PFSK-1 (cell line): ENCODE measurements at regions not wholly inside any gene's neighbourhood (a gene's known extent, or its start where the extent isn't known, plus 50 kb on each side); places are given as distances from the start of the nearest gene placed in this dataset.

Source experiments
- FOXP2 ChIP-seq: optimal IDR thresholded peaks from 2 replicates; pipeline ENCODE3; 2011; ENCODE audit warnings: borderline replicate concordance, control low read depth, inconsistent platforms; ENCODE audit not compliant: insufficient read depth; ENCODE audit errors: extremely low read length, extremely low read depth
- POLR2AphosphoS5 ChIP-seq: IDR thresholded peaks from 2 replicates; pipeline ENCODE4 v1.6.1; 2012; ENCODE audit warnings: low read depth, mild to moderate bottlenecking, control low read depth, low read length, moderate library complexity
- REST ChIP-seq, 2 experiments: IDR thresholded peaks; 2 replicates each; pipeline versions ENCODE4 v1.6.1 to v1.8.0; 2011 to 2012; ENCODE audit warnings: low read depth in 2 of 2, low read length in 2 of 2, control low read depth in 1 of 2, inconsistent platforms in 1 of 2, mild to moderate bottlenecking in 1 of 2, moderate library complexity in 1 of 2; ENCODE audit not compliant: insufficient read depth in 1 of 2
- SIN3A ChIP-seq: IDR thresholded peaks from 2 replicates; pipeline ENCODE4 v1.6.1; 2012; ENCODE audit warnings: mild to moderate bottlenecking, low read length, moderate library complexity, borderline replicate concordance; ENCODE audit not compliant: insufficient read depth
- TAF1 ChIP-seq: IDR thresholded peaks from 2 replicates; pipeline ENCODE4 v1.6.1; 2012; ENCODE audit warnings: low read length, control low read depth, borderline replicate concordance; ENCODE audit not compliant: insufficient read depth

GRCh38 chr22:48975886-48976285, 851.8 kb downstream of the BRD1 start:
- TF ChIP-seq TAF1 (no peak), FOXP2 (no peak), SIN3A (no peak), REST (IDR thresholded peaks at IDR 0.05; ENCODE audit: insufficient read depth in 1 of 2, low read depth in 2 of 2, low read length in 2 of 2) (no peak), POLR2AphosphoS5 (no peak)

- TF ChIP-seq TAF1, result no peak
- TF ChIP-seq REST (IDR thresholded peaks at IDR 0.05; ENCODE audit: insufficient read depth in 1 of 2, low read depth in 2 of 2, low read length in 2 of 2), result no peak
- no peak for TF ChIP-seq POLR2AphosphoS5
- no peak for TF ChIP-seq FOXP2
- TF ChIP-seq SIN3A, result no peak
Measured at GRCh38 chr22:48975316-48975741, 852.3 kb downstream of the BRD1 start.

GRCh38 chr22:48974443-48975315, 853.0 kb downstream of the BRD1 start:
- TF ChIP-seq FOXP2, result no peak
- no peak for TF ChIP-seq REST (IDR thresholded peaks at IDR 0.05; ENCODE audit: insufficient read depth in 1 of 2, low read depth in 2 of 2, low read length in 2 of 2)
- TF ChIP-seq TAF1, result no peak
- no peak for TF ChIP-seq SIN3A
- no peak for TF ChIP-seq POLR2AphosphoS5

- no peak for TF ChIP-seq REST (IDR thresholded peaks at IDR 0.05; ENCODE audit: insufficient read depth in 1 of 2, low read depth in 2 of 2, low read length in 2 of 2)
- no peak for TF ChIP-seq FOXP2
- no peak for TF ChIP-seq POLR2AphosphoS5
- TF ChIP-seq SIN3A, result no peak
- TF ChIP-seq TAF1, result no peak
Measured at GRCh38 chr22:48973694-48974041, 854.0 kb downstream of the BRD1 start.
